Right lung (tissue), 2 donors: ENCODE measurements at regions not wholly inside any gene's neighbourhood (a gene's known extent, or its start where the extent isn't known, plus 50 kb on each side); places are given as distances from the start of the nearest gene placed in this dataset.

Experiments
- DNase-seq, 2 donors: peaks; one replicate each; pipeline ENCODE4 v3.0.0-alpha.2; 2013

DNA sequence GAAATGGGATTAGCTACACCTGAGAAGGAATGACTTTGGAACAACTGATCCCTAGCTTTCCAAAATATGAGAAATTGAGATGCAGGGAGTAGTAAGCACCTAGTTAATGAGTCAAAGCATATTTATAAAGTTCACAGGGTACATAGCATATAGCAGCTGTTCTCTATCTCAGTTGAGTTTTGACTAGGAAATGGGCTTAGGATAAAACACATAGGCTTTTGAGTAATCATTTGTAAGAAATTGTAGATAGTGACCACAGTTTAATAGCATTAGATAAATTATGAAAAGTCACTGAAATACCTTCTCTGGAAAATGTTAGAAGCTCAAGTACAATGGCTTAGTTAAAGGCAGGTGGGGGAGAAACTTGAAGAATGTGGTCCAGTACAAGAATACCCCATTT, 444.7 kb upstream of the TNP1 start:
- DNase-seq, result no peak

DNA sequence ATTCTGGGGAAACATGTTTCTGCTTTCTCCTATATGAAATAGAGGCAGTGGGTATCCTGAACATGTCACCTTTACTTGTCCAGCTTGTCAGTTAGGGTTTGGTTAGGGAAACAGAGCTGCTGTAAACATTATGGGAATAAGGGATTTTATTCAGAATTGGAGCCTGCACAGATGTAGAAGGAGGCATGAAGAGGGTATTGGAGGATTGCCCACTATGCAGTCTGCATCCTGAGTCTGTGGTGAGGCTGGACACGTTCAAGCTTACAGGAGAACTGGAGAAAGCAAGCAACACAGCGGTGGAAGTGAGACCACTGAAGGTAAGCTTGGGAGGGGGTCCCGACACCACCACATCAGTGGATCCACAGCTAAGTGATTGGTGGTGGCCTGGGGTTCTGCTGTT, 443.0 kb upstream of the TNP1 start:
- DNase-seq, result no peak

DNA sequence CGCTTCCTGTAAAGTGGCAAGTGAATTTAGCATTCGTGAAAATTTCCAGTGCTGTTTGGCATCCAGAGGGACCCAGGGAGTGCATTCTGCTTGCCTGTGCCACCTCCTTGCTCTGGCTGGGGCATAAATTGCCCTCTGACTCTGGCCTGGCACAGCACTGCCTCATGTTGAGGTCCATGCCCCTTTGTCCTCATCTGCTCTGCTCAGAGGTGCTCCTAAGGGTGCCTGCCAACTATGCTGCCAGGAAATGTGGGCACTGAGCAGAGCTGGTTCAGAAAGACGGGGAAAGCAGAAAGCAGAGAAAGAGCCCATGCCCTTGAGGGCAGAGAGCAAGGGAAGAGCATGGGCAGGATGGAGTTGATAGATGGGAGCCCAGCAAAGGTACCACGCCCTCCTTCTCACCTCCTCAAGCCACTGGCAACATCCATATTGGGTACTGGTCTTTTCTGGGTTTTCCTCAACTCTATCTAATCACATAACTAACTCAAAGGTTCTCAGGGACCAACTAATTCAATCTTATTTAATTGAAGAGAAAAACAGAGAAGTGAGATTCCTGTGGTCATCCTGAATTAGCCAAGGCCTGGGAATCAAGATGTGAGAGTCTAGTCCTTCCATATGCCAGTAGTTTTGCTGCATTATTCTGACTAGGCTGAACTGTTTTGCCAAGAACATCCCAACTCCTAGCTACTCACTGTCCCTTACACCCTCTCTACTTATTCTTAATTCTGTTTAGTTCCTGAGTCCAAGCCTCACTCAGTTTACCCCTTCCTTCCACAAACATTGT, 441.5 kb upstream of the TNP1 start:
- DNase-seq, result no peak

DNA sequence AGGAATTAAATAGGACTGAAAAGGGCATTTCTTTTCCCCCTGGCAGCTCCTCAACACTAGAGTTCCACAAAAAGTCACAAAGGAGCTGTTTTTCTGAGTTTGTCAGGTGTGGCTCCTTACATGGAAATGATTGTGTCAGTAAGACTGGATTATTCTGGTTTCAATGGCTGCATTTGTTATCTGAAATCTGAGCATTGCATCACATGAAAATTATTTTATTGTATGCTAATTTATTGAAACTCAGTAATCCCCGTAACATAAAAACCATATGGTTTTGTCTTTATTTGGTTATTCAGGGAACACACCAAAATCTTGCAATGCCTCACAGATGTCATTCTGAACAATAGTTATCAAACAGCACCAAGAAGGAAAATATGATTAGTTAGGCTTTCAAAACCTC, 439.7 kb upstream of the TNP1 start:
- no peak for DNase-seq

DNA sequence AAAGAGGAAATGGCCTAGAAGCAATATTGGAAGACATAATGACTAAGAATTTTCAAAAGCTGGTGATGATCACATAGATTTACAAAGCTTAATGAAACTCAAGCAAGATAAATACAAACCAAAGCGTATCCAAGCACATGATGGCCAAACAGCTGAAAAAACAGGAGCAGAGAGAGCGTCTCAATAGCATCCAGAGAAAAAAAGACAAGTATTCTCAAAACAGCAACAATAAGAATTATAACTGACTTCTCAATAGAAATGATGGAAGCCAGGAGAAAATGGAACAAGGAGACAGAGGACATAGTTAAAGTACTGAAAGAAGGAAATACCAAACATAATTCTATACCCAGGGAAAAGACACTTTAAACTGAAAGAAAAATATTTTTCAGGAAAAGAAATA, 437.2 kb upstream of the TNP1 start:
- no peak for DNase-seq

DNA sequence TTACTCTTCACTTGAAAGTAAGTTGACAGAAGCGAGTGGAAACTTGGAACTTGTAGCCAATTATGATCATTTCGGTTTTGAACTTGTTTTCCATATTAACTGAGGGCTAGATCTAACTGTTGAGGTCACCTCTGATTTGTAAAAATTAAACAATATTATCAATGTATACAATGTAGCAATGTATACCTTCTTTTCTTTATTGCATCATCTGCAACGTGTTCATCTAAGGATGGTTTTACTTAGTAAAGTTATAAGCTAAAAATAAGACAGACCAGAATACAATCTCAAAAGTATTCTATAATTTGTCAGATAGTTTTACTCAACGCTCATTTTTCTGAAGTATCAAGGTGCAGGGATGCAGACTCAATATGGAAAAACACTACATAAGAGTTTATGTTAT, 435.0 kb upstream of the TNP1 start:
- no peak for DNase-seq

DNA sequence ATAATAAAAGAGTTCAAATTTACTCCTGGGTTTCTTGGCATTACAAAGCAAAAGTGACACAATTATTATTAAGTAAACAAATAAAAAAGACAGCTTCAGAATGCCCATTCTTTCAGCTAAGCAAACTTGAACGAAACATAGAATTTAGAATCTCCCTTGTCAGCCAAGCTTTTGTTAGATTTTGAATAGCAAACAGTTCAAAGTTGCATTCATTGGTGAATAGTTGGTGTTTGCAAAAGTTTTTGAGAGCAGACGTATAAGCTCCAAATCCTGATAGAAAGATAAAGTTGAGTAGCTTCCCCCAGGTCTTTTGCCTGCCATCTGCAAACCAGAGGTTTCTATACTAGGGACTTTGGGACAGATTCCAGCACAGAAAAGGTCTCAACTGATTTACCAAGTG, 434.3 kb upstream of the TNP1 start:
- DNase-seq, result no peak

DNA sequence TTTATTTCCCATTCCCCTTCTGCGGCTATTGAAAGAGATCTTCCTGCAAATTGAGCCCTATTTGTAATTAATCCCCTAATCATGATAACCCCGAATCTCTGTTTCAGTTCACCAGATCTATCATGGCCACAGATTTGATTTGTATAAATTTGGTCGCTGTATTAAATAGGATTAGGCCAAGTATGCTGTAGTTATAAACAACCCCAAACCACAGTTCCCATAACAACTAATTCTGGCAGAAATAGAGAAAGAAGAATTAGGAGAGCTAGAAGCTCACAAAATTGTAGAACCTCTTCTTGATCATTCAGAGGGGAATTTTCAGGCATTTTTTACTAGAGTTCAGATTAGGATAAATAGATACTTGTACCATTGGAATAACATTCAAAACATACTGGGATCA, 433.7 kb upstream of the TNP1 start:
- no peak for DNase-seq

DNA sequence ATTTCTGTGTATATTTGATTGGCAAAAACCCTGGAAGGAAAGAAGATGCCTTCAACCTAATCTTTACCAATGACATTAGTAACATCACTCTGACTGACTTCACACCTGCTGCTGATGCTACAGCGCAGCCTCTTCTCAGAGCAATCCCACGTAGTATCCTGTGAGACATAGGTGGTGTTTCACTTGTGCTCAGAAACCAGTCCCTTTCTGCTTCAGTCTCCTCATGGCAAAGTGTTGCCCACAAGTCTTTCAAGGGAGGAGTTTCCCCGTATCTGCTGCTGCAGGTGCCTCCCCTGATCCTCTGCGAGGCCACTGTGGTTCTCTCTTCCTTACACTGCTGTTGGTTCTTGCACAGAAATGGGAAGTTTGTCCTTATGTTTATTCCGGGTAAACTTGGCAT, 433.2 kb upstream of the TNP1 start:
- DNase-seq, result no peak

DNA sequence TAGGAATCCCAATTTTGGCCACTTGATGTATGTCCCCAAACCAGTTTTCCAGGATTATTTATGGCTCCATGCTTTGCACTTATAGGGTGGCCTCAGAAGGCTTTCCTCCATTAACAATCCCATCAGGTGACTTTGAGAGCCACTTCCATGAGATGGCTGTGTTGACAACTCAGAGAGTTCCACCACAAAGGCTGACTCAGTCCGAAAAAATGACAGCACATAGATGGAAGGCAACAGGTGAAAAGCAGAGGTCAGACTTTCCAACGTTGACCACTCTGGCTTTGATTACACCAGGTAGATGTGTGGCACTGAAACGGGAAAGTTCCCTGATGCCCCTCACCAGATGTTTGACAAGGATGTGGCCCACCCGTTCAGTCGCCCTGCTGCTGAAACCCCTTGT, 431.4 kb upstream of the TNP1 start:
- DNase-seq, result no peak

DNA sequence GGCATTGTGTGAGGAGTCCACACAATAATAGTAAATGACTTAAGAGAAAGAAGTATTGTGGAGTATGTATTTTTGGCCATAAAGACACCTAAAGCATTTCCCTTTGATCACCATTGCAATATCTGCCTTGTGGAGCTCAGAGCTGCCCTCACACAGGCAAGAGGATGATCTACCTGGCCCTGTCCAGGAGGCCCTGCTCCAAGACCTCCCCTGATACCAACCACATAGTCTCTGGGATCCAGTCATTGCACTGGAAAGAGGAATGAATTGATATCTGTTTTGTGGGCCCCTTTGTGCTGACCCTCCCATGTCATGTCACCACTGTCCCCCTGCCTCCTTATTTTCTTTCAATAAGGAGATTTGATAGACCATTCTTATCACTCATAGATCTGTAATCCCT, 430.6 kb upstream of the TNP1 start:
- no peak for DNase-seq

DNA sequence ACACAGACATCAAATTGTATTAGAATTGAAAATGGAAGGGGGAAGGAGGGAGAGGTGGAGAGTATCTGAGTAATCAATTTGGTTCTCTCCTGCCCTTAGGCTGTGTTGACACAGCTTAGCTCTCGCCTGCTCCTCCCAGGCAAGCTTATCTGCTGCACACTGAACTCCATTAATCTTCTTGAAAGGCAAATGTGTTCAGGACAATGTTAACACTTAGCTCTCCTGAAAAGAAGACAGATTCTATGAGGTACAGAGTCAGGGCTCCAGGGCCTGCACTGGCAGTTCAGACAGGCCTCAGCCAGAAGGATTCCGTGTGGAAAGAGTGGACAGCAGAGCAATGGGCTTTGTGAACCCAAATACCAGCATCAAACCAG, 430.0 kb upstream of the TNP1 start:
- no peak for DNase-seq

DNA sequence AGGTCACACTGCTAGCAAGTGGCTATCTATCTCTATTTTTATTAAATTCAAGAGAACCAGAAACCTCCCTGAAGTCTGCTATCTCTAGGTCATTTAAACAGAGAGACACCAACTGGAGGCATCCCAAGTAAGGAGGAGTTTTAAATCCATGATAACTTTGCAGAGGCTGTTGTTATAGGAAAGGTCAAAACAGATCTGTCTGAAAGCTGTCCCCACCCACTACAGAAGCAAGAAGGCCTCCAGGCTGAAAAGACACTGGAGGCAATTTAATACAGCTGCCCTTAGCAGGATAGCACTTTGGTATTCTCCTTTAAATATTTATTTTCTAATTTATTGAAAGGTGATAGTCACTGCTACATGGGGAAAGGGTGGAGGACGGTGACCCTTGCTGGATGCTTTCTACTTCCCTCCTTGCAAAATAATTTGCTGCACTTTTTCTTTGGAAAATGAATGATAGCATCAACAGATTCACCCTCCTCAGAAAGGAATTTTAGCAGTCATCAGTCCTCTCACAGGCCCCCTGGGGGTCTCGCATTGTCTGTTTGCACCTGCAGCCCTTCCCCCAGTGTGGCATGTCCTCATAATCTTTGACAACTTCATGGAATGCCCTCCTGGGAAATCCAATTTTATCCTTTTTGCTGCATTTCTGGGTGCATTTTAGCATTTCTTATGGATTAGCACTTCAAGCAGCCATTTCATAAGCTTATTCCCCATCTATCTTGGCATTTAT, 429.5 kb upstream of the TNP1 start:
- DNase-seq, result no peak

DNA sequence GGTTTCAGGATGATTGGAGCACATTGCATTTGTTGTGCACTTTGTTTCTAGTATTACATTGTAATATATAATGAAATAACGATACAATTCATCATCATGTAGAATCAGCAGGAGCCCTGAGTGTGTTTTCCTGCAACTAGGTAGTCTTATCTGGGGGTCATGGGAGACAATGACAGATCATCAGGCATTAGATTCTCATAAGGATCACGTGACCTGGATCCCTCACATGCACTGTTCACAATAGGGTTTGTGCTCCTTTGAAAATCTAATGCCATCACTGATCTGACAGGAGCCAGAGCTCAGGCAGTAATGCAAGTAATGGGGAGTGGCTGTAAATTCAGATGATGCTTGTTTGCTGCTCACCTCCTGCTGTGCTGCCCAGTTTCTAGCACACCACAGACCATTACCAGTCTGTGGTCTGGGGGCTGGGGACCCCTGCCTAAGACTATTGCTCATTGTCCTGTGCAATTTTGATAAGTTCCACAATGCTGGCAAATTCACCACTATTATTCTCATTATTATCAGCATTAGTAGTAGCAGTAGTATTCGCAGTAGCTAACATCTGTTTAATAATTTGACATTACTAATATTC, 428.7 kb upstream of the TNP1 start:
- DNase-seq, result no peak

DNA sequence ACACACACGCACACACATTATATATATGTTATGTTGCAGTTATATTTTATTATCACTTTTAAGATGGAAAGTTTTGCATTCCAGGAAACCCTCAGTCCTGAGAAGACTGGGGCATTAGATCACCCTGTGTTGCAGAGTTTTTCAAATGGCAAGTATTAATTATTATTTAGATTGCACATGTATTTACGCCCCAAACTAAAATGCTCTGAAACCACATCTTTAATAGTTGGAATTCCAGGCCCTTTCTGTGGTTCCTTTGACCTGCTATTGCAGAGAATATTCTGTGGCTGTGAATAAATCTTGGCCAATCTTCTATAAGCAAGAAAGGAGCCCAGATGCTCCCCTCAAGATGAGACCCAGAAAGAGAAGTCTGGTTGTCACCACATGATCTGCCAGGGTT, 427.0 kb upstream of the TNP1 start:
- no peak for DNase-seq

DNA sequence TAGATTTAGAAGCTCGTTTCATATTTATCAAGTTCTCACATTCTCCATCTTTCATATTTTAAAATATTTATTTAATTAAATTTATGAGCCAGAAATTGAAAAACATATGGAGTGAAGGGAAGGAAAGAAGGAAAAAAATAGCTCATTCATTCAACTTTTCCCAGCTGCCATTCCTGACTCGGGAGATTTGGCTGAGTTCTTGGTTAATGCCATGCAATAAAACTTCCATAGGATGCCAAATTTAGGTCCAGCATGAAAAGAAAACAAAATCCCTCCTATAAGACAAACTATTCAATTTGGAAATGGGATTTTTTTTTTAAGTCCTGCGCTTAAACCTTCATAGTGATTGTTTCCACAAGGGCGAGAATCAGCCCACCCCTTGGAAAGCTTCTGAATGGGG, 426.1 kb upstream of the TNP1 start:
- no peak for DNase-seq

DNA sequence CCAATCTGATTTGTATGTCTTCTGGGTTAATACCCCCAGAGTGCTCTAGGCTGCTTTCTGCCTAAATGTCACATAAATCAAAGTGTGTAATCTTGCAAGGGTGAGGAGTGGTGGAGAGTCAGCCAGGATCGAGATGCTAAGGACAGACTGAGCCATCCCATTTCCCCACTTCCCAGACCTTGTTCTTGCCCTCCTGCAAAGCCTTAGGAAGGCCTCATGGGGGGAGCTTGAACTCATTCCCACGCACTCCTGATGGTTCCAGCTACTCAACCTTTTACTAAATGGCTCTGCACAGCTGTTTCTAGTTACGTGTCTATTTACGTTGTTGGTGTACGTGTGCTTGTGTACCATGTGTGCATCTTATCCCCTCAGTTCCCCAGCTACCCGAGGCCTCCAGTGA, 423.6 kb upstream of the TNP1 start:
- no peak for DNase-seq

DNA sequence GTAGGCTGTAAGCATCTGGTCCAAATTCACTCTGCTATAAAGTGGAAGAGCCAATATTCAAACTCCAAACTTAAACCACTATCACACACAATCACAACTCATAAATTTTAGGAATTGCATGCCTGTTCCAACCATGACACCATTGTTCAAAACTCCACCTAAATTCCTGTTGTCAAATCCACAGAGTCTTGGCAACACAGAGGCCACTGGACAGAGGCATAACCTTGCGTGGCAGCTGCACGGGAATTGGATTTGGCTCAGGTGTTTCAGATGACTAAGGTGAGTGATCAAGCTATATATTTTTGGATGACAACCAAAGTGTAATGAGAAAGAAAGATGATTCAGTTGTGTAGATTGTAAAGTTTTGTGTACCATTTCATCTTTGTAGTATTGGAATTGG, 422.7 kb upstream of the TNP1 start:
- no peak for DNase-seq

DNA sequence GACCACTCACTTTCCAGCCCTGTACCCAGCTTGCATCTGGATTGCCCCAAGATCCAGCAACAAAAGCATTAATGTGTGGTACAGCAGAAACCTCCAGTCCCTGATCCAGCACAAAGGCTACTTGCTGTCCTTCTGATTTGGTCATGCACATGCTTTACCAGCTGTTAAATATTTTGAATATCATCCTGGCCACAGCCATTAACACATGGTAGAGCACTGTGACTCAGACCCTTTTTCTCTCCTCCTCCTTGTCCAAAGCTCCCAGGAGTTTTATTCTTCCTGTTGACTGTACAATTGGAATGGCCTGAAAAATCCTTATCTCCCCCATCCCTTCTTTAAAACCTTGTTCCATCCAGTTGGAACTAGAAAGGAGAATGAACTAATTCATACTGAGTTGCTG, 419.7 kb upstream of the TNP1 start:
- DNase-seq, result no peak

DNA sequence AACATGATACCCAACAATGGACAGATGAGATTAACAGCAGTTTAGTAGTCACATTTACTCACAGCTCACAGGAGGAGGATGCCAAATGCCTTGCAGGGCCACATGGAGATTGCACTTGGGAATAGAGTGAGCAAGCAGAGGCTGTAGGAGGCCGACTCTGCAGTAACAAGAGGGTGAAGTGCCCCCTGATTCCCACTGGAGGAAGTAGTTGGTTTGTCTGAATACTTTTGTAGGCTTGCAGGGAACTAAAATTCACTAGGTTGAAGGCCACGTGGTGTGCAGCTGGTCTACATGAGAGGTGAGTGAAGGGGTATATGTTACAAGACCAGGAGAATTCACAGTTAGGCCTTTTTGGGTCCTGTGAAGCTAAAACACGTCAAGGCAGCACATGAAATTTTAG, 419.3 kb upstream of the TNP1 start:
- no peak for DNase-seq

DNA sequence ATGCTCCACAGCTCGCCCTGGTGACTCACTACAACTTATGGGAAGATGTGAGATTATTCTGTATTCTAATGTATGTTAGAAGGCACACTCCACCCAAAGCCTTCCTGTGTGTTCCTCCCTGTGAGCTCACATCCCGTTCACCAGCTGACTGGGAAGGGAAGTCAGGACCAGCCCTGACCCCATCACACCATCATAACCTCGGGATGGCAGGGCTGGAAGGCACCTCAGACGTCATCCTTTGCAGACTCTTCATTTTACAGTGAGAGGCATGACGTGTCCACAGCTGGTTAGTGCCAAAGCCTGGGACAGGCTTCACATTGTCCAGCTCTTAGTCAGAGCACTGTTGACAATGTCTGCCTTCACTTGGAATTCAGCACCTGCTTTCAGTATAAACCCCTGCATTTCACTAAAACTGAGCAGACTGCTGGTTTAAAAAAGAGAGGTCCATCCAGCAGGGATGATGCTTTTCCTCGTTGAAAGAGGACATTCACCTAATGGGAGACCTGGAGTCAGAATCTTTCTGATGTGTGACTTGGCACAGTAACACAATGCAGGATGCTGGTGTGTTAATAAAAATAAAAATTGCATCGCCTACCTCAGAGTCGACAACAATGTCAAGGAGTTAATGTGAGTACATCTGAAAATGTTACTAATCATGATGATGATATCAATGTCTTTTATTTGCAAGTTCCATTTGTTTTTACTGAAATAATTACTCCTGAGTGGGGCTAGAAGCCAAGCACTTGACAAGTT, 418.0 kb upstream of the TNP1 start:
- no peak for DNase-seq

DNA sequence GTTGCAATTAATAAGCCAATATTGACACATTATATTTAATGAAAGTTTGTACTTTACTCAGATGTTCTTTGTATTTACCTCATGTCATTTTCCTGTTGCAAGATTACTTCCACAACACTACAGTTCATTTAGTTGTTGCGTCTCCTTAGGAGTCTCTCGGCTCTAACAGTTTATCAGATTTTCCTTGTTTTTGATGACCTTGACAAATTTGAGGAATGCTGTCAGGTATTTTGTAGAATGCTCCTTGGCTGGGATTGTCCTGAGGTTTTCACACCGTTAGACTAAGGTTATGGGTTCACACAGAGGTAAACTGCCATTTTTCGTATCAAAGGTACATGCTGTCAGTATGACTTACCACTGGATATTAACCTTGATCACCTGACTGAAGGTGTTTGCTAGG, 416.6 kb upstream of the TNP1 start:
- no peak for DNase-seq

DNA sequence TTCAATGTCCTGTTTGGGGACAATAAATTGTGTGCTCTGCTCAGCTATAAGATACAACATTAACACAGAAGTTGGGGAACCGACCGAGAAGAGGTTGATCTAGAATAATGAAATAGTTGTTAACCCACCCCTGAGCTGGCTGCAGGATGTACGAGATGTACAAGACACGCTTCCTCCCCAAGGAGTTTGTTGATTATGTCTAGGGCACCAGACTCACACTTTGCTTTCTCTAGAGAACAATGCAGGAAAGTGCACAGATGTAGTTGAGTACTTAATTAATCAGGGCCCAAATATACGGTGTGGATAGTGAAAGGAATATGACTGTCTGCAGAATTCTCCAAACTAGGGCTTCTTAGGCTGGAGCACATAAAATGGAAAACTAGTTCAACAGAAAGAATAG, 415.2 kb upstream of the TNP1 start:
- DNase-seq, result no peak
